ENCODE measurements at regions not wholly inside any gene's neighbourhood (a gene's known extent, or its start where the extent isn't known, plus 50 kb on each side); places are given as distances from the start of the nearest gene placed in this dataset.

DNA sequence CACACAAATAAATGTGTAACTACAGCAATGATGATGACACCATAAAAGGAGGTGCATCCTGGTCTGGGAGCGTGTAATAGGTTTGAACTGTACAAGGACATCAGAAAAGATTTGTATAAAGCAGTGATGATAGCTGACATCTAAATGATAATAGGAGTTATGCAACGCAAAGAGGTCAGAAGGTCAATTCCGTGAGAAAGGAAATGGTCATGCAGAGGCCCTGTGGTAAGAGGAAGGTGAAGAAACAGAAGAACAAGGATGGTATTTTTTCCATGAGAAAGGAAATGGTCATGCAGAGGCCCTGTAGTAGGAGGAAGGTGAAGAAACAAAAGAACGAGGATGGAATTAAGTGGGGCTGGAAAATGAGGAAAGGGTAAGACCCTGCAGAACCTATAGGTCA lies 106.7 kb upstream of the TMPO start:
- H3F3A ChIP-seq (replicated peaks; ENCODE audit: insufficient read depth) = no peaks in the 10 kb centered on the region
- H3K4me1 ChIP-seq (ENCODE audit: control insufficient read depth in 1 of 2, insufficient read depth in 2 of 2, low read depth in 1 of 2, low read length in 1 of 2) = no peaks in the 10 kb centered on the region
- POLR2A ChIA-PET = no interaction called here
- no peak overlapping the region for H3K9ac ChIP-seq
- H3K4me3 ChIP-seq (ENCODE audit: low read depth in 2 of 2, low read length in 1 of 2) = no peak overlapping the region
- no peak for DNase-seq
- no peak overlapping the region for H3K4me2 ChIP-seq
- H3K27me3 ChIP-seq (ENCODE audit: insufficient read depth) = no peaks in the 10 kb centered on the region
- H3K9me3 ChIP-seq = no peaks in the 10 kb centered on the region
- no peaks in the 10 kb centered on the region for H3K79me2 ChIP-seq (ENCODE audit: insufficient read depth)
- no peaks in the 10 kb centered on the region for H3K36me3 ChIP-seq (replicated peaks in 1 of 2; ENCODE audit: control insufficient read depth in 1 of 2, insufficient read depth in 2 of 2, low read length in 1 of 2)
- no peak for TF ChIP-seq MXI1 (IDR thresholded peaks at IDR 0.05; ENCODE audit: low read depth, low read length)
- TF ChIP-seq, protein P1, sequence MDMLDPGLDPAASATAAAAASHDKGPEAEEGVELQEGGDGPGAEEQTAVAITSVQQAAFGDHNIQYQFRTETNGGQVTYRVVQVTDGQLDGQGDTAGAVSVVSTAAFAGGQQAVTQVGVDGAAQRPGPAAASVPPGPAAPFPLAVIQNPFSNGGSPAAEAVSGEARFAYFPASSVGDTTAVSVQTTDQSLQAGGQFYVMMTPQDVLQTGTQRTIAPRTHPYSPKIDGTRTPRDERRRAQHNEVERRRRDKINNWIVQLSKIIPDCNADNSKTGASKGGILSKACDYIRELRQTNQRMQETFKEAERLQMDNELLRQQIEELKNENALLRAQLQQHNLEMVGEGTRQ (IDR thresholded peaks at IDR 0.05; ENCODE audit: borderline replicate concordance, low read depth, low read length) = no peak
- TF ChIP-seq FOXM1 (IDR thresholded peaks at IDR 0.05; ENCODE audit: low read depth) = no peak
- no peak for TF ChIP-seq MEF2A (IDR thresholded peaks at IDR 0.05; ENCODE audit: borderline replicate concordance, low read depth)
- TF ChIP-seq EZH2phosphoT487 (IDR thresholded peaks at IDR 0.05; ENCODE audit: borderline replicate concordance, low read depth) = no peak
- TF ChIP-seq EP300 (IDR thresholded peaks at IDR 0.05; ENCODE audit: borderline replicate concordance in 1 of 2, low read depth in 1 of 2, low read length in 1 of 2) = no peak
- TF ChIP-seq, protein P2, sequence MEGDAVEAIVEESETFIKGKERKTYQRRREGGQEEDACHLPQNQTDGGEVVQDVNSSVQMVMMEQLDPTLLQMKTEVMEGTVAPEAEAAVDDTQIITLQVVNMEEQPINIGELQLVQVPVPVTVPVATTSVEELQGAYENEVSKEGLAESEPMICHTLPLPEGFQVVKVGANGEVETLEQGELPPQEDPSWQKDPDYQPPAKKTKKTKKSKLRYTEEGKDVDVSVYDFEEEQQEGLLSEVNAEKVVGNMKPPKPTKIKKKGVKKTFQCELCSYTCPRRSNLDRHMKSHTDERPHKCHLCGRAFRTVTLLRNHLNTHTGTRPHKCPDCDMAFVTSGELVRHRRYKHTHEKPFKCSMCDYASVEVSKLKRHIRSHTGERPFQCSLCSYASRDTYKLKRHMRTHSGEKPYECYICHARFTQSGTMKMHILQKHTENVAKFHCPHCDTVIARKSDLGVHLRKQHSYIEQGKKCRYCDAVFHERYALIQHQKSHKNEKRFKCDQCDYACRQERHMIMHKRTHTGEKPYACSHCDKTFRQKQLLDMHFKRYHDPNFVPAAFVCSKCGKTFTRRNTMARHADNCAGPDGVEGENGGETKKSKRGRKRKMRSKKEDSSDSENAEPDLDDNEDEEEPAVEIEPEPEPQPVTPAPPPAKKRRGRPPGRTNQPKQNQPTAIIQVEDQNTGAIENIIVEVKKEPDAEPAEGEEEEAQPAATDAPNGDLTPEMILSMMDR (IDR thresholded peaks at IDR 0.05) = no peak
- no peak for TF ChIP-seq FOXJ3 (CRISPR knock-in tag; IDR thresholded peaks at IDR 0.05)
- no peak for TF ChIP-seq RAD21 (IDR thresholded peaks at IDR 0.05; ENCODE audit: low read length)
- no peak for TF ChIP-seq NRF1 (IDR thresholded peaks at IDR 0.05; ENCODE audit: low read depth, low read length)
- no peak for TF ChIP-seq GABPA (IDR thresholded peaks at IDR 0.05; ENCODE audit: low read depth)
- TF ChIP-seq JUND (IDR thresholded peaks at IDR 0.05) = no peak
- no peak for TF ChIP-seq SMC3 (IDR thresholded peaks at IDR 0.05; ENCODE audit: low read depth, low read length)
- no peaks in the 10 kb centered on the region for H4K20me1 ChIP-seq (ENCODE audit: insufficient read depth)
- no peaks in the 10 kb centered on the region for H3K9me2 ChIP-seq
- WGBS (ENCODE audit: low lambda C conversion rate) = 61% methylated on average over 4 of the region's 4 CpGs
- H2AFZ ChIP-seq (ENCODE audit: low read depth) = no peak overlapping the region
- CTCF ChIA-PET = interaction anchor here (2.0 kb wide), 1 partner anchor 10 kb away, joined by 9 read pairs; no protein-coding TSS in a partner anchor
- no peak overlapping the region for H3K27ac ChIP-seq (ENCODE audit: low read depth in 2 of 2, low read length in 1 of 2)

DNA sequence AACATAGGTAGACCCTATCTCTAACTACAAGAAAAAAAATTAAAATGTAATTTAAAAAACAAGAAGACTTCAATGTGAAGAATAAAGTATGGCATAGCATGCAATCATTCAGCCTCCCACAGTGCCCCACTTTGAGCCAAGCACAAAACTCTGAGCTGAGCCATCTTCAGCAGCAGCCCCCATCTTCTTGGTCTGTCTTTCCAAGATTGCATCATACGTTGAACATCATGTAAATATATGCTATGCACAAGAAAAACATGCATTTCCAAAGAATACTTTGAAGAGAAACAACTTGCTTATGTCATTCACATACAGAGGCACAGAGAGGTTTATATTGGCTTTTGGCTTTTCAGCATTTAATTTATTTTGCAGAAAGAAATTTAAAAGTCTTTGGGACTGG lies 105.8 kb upstream of the TMPO start:
- Histone ChIP-seq H3K4me2 (no peak overlapping the region), H3K27me3 (ENCODE audit: insufficient read depth) (no peaks in the 10 kb centered on the region), H3K79me2 (ENCODE audit: insufficient read depth) (no peaks in the 10 kb centered on the region), H3K4me1 (ENCODE audit: control insufficient read depth in 1 of 2, insufficient read depth in 2 of 2, low read depth in 1 of 2, low read length in 1 of 2) (no peaks in the 10 kb centered on the region), H3K9me2 (no peaks in the 10 kb centered on the region), H3K9me3 (no peaks in the 10 kb centered on the region), H2AFZ (ENCODE audit: low read depth) (no peak overlapping the region), H3K36me3 (replicated peaks in 1 of 2; ENCODE audit: control insufficient read depth in 1 of 2, insufficient read depth in 2 of 2, low read length in 1 of 2) (no peaks in the 10 kb centered on the region), H3K4me3 (ENCODE audit: low read depth in 2 of 2, low read length in 1 of 2) (no peak overlapping the region), H3F3A (replicated peaks; ENCODE audit: insufficient read depth) (no peaks in the 10 kb centered on the region), H3K27ac (ENCODE audit: low read depth in 2 of 2, low read length in 1 of 2) (no peak overlapping the region), H4K20me1 (ENCODE audit: insufficient read depth) (no peaks in the 10 kb centered on the region), H3K9ac (no peak overlapping the region)
- TF ChIP-seq, protein P3, sequence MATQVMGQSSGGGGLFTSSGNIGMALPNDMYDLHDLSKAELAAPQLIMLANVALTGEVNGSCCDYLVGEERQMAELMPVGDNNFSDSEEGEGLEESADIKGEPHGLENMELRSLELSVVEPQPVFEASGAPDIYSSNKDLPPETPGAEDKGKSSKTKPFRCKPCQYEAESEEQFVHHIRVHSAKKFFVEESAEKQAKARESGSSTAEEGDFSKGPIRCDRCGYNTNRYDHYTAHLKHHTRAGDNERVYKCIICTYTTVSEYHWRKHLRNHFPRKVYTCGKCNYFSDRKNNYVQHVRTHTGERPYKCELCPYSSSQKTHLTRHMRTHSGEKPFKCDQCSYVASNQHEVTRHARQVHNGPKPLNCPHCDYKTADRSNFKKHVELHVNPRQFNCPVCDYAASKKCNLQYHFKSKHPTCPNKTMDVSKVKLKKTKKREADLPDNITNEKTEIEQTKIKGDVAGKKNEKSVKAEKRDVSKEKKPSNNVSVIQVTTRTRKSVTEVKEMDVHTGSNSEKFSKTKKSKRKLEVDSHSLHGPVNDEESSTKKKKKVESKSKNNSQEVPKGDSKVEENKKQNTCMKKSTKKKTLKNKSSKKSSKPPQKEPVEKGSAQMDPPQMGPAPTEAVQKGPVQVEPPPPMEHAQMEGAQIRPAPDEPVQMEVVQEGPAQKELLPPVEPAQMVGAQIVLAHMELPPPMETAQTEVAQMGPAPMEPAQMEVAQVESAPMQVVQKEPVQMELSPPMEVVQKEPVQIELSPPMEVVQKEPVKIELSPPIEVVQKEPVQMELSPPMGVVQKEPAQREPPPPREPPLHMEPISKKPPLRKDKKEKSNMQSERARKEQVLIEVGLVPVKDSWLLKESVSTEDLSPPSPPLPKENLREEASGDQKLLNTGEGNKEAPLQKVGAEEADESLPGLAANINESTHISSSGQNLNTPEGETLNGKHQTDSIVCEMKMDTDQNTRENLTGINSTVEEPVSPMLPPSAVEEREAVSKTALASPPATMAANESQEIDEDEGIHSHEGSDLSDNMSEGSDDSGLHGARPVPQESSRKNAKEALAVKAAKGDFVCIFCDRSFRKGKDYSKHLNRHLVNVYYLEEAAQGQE (IDR thresholded peaks at IDR 0.05; ENCODE audit: low read depth, low read length) = no peak
- TF ChIP-seq TEAD4 (IDR thresholded peaks at IDR 0.05; ENCODE audit: borderline replicate concordance, insufficient read depth) = no peak
- no peak for TF ChIP-seq SIN3A (IDR thresholded peaks at IDR 0.05; ENCODE audit: borderline replicate concordance, low read depth, low read length)
- TF ChIP-seq, protein P4, sequence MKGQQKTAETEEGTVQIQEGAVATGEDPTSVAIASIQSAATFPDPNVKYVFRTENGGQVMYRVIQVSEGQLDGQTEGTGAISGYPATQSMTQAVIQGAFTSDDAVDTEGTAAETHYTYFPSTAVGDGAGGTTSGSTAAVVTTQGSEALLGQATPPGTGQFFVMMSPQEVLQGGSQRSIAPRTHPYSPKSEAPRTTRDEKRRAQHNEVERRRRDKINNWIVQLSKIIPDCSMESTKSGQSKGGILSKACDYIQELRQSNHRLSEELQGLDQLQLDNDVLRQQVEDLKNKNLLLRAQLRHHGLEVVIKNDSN (IDR thresholded peaks at IDR 0.05; ENCODE audit: borderline replicate concordance, low read depth) = no peak
- CTCF ChIA-PET = no interaction called here
- POLR2A ChIA-PET = no interaction called here
- 25% methylated on average over 1 of the region's 1 CpG for WGBS (ENCODE audit: low lambda C conversion rate)
- no peak for DNase-seq

Data from SK-N-SH (cell line).